BLaER1 treated with 17β-estradiol and CSF1 and Interleukin-3, amounts not matched to agents 10 nM and 100 nM (cell line): ENCODE measurements at regions not wholly inside any gene's neighbourhood (a gene's known extent, or its start where the extent isn't known, plus 50 kb on each side); places are given as distances from the start of the nearest gene placed in this dataset.

Source experiments
- H3K27ac ChIP-seq, 11 experiments: shearing (Covaris generic); formaldehyde crosslinking; 2 replicates each; pipeline ENCODE4 v1.8.1; 2022
- H3K27me3 ChIP-seq, 11 experiments: shearing (Covaris generic); formaldehyde crosslinking; 2 replicates each; pipeline ENCODE4 v1.8.1; 2022
- H3K36me3 ChIP-seq, 11 experiments: shearing (Covaris generic); formaldehyde crosslinking; 2 replicates each; pipeline ENCODE4 v1.8.1; 2022
- H3K4me1 ChIP-seq, 10 experiments: shearing (Covaris generic); formaldehyde crosslinking; 2 replicates each; pipeline ENCODE4 v1.8.1; 2022
- H3K4me2 ChIP-seq, 11 experiments: shearing (Covaris generic); formaldehyde crosslinking; 2 replicates each; pipeline ENCODE4 v1.8.1; 2022
- H3K4me3 ChIP-seq, 10 experiments: shearing (Covaris generic); formaldehyde crosslinking; 2 replicates each; pipeline ENCODE4 v1.8.1; 2022
- H3K9ac ChIP-seq, 11 experiments: shearing (Covaris generic); formaldehyde crosslinking; 2 replicates each; pipeline ENCODE4 v1.8.1; 2022
- H3K9me3 ChIP-seq, 11 experiments: shearing (Covaris generic); formaldehyde crosslinking; replicated peaks in 1 of 11; 2 replicates each; pipeline ENCODE4 v1.8.1; 2022
- H4K20me1 ChIP-seq, 11 experiments: shearing (Covaris generic); formaldehyde crosslinking; 2 replicates each; pipeline ENCODE4 v1.8.1; 2022
- Cebpa-rat ChIP-seq, 11 experiments: shearing (Covaris generic); IDR thresholded peaks; 2 replicates each; pipeline ENCODE4 v1.8.1; 2022

DNA sequence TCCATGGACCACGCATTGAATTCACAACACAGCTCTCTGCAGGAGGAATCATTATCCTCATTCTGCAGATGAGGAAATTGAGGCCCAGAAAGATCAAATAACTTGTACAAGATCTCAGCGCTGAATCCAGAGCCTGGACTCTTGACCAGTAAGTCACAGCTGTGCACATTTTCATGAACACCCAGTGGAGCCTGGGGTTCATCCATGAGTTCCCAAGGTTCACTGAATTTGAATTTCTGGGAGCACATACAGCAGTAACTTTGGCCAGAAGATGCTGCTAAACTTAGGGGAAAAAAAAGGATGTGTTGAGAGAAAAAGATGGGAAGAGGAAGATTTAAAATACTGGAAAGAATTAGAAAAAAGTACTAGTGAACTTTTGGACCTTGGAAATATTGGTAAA, 218.7 kb upstream of the PPARGC1A start:
- Histone ChIP-seq H3K4me2 (no peak overlapping the region), H3K9ac (no peak overlapping the region), H4K20me1 (no peaks in the 10 kb centered on the region), H3K27ac (no peak overlapping the region), H3K36me3 (no peaks in the 10 kb centered on the region), H3K9me3 (peaks cover 0 to 3% (median 0%) of the 10 kb centered on the region in 11 experiments; a peak in 1 of 22 replicates), H3K27me3 (no peaks in the 10 kb centered on the region), H3K4me1 (peaks cover 0 to 18% (median 2%) of the 10 kb centered on the region in 10 experiments; a peak in 7 of 20 replicates), H3K4me3 (no peak overlapping the region)
- TF ChIP-seq Cebpa-rat (IDR thresholded peaks at IDR 0.05), result no peak

DNA sequence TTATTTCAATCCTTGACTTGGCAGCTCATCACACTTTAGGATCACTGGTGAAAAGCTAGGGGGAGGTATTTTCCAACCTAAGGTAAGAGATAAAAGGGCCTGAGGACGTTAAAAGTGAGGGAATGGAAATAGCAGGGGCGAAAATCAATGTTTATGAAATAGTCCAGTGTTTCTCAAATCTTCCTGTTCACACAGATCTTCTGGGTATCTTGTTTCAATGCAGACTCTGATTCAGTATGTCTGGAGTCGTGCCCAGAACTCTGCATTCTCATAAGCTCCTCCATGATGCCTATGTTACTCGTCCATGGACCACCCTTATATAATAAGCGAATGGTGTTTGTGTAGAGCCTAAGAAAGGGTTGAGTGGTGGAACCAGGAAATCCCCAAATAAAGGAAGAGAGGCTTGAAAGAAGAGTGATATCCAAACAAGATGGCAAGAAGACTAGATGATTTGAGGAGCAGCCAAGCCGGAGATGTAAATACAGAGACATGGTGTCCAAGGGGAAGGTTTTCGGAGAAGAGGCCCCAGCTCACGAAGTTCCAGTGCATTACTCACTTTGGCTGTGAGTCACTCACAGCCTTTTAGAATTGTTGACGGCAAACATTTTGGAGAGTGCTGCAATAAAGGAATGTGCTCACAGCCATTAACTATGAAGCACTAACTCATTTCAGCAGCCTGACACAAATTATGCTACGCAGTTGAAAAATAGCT, 215.6 kb upstream of the PPARGC1A start:
- H3K4me3 ChIP-seq, result no peak overlapping the region
- no peaks in the 10 kb centered on the region for H4K20me1 ChIP-seq
- H3K4me2 ChIP-seq, result no peak overlapping the region
- H3K9me3 ChIP-seq, result no peaks in the 10 kb centered on the region
- no peak overlapping the region for H3K9ac ChIP-seq
- no peak for TF ChIP-seq Cebpa-rat (IDR thresholded peaks at IDR 0.05)
- H3K27ac ChIP-seq, result no peak overlapping the region
- peaks cover 0 to 23% (median 4%) of the 10 kb centered on the region in 10 experiments; a peak in 7 of 20 replicates for H3K4me1 ChIP-seq
- H3K36me3 ChIP-seq, result no peaks in the 10 kb centered on the region
- H3K27me3 ChIP-seq, result no peaks in the 10 kb centered on the region

DNA sequence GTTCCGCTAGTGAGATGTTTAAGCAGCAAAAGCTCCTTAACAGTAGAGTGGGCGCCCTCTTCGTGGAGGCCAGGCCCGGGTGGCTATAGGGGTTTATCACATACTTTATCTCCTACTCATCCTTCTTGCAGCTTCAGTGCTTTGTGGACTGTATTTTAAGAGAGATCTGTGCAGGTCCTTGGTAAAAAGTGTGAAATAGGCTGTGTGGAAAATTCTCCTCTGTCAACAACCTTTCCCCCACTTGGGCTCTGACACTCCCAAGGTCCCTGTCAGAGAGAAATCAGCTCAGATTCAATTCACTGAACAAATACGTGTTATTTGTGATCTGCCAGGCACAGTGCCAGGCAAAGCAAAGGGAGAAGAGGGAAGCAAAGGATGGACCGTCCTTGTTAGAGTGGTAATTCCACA, 214.3 kb upstream of the PPARGC1A start:
- Histone ChIP-seq H3K4me2 (peak overlapping the region in 5 of 11 experiments; percentile 2 to 42 (median 23); a peak in 6 of 22 replicates), H4K20me1 (no peaks in the 10 kb centered on the region), H3K9me3 (no peaks in the 10 kb centered on the region)

DNA sequence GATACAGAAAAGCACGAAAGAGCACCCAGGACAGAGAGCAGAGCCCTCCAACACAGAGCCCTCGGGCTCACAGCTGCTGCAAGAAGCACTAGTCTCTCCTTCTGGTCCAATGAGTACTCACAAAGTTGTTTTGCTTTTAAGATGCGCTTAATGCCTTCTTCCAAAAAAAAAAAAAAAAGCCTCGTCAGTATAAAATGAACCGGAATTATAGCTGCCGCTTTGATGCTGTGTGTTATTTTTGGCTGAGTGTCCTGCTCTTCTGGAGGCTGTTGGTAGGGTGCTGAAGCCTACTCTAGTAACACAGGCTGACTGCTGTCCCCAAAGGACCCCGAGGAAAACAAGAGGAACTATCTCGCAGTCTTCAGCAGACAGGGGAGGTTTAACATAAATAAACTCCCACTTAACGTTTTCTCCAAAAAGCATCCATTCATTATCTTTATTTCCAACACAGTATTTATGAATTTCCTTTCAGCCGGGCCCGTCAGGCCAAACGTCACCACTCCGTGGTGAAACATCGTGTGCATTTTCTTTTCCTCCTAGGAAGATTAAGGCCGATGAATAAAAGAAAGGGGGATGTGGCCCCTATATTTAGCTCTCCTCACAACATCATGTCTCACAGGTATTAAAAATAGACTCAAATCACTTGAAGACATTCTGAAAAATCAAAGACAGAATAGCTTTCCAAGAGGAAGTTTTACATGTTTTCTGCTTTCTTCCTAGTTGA, 213.7 kb upstream of the PPARGC1A start:
- Histone ChIP-seq H3K9me3 (no peaks in the 10 kb centered on the region), H3K36me3 (no peaks in the 10 kb centered on the region), H3K4me3 (no peak overlapping the region), H3K27me3 (no peaks in the 10 kb centered on the region), H3K27ac (no peak overlapping the region), H3K4me2 (peak overlapping the region in 5 of 11 experiments; percentile 2 to 42 (median 23); a peak in 7 of 22 replicates), H3K9ac (no peak overlapping the region), H3K4me1 (peaks cover 0 to 13% (median 4%) of the 10 kb centered on the region in 10 experiments; a peak in 6 of 20 replicates), H4K20me1 (no peaks in the 10 kb centered on the region)
- TF ChIP-seq Cebpa-rat (IDR thresholded peaks at IDR 0.05), result no peak

More for the DNA sequence above, 214.3 kb upstream of the PPARGC1A start:
- Histone ChIP-seq H3K4me3 (no peak overlapping the region), H3K27ac (no peak overlapping the region), H3K9ac (no peak overlapping the region), H3K4me1 (peaks cover 0 to 13% (median 4%) of the 10 kb centered on the region in 10 experiments; a peak in 6 of 20 replicates), H3K27me3 (no peaks in the 10 kb centered on the region), H3K36me3 (no peaks in the 10 kb centered on the region)
- TF ChIP-seq Cebpa-rat (IDR thresholded peaks at IDR 0.05), result no peak

DNA sequence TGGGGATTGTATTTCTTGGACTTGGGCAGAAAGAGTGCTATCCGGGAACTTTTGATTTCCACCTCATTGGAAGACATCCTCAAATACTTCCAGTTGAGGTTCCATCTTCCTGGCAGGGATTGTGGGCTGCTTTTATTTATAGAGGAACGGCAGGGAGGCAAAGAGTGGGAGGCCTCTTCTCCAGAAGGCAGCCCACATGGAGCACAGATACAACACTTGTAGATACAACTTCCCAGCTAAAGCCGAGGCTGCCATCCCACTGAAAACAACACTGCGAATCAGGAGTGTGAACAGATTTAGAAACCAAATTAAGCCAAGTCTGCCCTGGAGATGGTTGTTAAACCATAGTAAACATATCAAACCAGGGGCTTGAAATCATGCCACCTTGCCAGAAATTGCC, 212.8 kb upstream of the PPARGC1A start:
- Histone ChIP-seq H4K20me1 (no peaks in the 10 kb centered on the region), H3K4me2 (0 out of 22 replicates have a peak overlapping the region, but pooled peaks of 1 of the 11 experiments have one; percentile 24), H3K36me3 (no peaks in the 10 kb centered on the region), H3K4me1 (peaks cover 0 to 13% (median 4%) of the 10 kb centered on the region in 10 experiments; a peak in 6 of 20 replicates), H3K9me3 (no peaks in the 10 kb centered on the region), H3K4me3 (no peak overlapping the region), H3K27ac (no peak overlapping the region), H3K9ac (no peak overlapping the region), H3K27me3 (no peaks in the 10 kb centered on the region)
- TF ChIP-seq Cebpa-rat (IDR thresholded peaks at IDR 0.05), result no peak

DNA sequence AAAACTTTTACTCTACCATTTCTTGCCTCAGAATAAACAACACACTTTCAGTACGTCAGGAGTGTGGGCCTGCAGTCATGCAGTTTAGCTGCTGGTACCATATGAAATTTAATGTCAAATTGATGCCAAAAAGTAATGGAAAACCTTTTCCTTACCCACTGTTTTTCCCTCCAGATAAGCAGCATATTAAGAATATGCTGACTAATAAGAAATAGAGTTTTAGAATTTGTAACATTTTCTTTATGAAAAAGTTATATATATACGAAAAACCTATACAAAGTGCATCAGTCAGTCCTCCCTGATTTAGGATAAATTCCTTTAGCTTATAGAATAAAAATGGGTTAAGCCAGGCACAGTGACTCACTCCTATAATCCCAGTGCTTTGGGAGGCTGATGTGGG, 206.8 kb upstream of the PPARGC1A start:
- Histone ChIP-seq H3K27ac (no peak overlapping the region), H3K9ac (no peak overlapping the region), H4K20me1 (no peaks in the 10 kb centered on the region), H3K4me3 (no peak overlapping the region), H3K27me3 (no peaks in the 10 kb centered on the region), H3K9me3 (peaks cover 0 to 6% (median 0%) of the 10 kb centered on the region in 11 experiments; a peak in 1 of 22 replicates), H3K4me2 (no peak overlapping the region), H3K36me3 (no peaks in the 10 kb centered on the region), H3K4me1 (no peaks in the 10 kb centered on the region)
- no peak for TF ChIP-seq Cebpa-rat (IDR thresholded peaks at IDR 0.05)

DNA sequence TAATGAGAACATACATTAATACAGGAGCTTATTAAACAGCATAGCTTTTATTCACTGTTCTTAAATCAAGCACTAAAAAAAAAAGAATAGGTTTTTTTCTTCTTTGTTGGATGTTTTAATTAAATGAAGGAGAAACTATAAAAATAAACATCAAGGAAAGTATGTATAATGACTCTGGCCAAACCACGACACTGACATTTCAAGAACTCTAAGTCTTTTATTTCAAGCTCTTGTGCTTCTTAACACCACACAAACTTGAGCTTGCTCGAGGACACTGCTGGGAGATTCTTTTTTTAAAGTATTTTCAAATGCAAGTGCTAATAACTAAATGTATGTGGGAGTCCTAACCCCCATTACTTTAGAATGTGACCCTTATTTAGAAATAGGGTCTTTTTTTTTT, 204.9 kb upstream of the PPARGC1A start:
- Histone ChIP-seq H3K9ac (no peak overlapping the region), H3K9me3 (peaks cover 0 to 6% (median 0%) of the 10 kb centered on the region in 11 experiments; a peak in 1 of 22 replicates), H3K4me1 (no peaks in the 10 kb centered on the region), H3K27ac (no peak overlapping the region), H3K4me3 (no peak overlapping the region), H3K4me2 (no peak overlapping the region), H3K27me3 (no peaks in the 10 kb centered on the region), H3K36me3 (no peaks in the 10 kb centered on the region), H4K20me1 (no peaks in the 10 kb centered on the region)
- TF ChIP-seq Cebpa-rat (IDR thresholded peaks at IDR 0.05), result no peak

DNA sequence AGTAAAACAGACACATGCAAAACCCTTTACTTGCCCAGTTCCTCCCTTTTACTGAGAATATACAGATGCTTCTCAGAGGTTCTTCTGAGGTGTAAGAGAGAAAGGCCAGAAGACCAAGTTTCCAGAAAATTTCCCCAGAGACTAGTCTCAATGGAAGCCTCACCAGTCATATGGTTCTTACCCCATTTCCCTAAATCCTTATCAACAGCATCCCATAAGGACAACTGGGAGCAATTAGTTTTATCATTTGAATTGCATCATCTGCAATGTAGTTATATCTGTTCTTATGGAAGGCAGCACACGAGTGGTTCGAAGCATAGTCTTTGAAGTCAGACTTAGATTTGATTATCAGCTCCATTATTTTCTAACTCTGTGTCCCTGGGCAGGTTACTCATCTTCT, 203.6 kb upstream of the PPARGC1A start:
- Histone ChIP-seq H4K20me1 (no peaks in the 10 kb centered on the region), H3K27ac (no peak overlapping the region), H3K27me3 (no peaks in the 10 kb centered on the region), H3K9me3 (peaks cover 0 to 6% (median 0%) of the 10 kb centered on the region in 11 experiments; a peak in 1 of 22 replicates), H3K4me2 (no peak overlapping the region), H3K4me1 (no peaks in the 10 kb centered on the region), H3K4me3 (no peak overlapping the region), H3K9ac (no peak overlapping the region), H3K36me3 (no peaks in the 10 kb centered on the region)
- no peak for TF ChIP-seq Cebpa-rat (IDR thresholded peaks at IDR 0.05)

DNA sequence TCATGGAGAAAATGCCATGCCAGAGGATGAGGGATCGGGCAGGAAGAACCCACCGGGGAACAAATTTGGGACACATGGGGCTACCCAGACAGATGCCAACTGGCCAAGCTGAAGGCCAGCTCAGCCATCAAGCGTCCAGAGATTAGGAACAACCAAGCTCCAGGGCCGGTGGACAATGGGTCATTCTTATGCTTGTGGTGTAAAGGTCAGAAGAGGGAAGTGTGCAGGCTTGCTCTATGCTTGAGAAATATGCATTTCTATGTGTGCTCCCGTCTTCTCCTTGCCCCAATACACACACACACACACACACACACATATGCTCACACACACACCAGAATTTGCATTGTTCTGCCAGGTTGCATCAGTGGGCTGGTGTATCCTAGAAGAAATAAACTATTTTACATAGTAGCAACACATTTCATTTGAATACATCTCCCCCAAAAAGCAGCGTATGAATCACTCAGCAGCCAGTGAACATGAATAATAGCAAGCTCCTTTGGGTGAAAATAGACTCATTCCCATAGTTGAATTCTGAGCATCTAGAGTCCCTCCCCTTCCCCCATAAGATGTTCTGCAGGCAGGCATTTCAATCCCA, 201.9 kb upstream of the PPARGC1A start:
- H3K4me1 ChIP-seq, result no peaks in the 10 kb centered on the region
- TF ChIP-seq Cebpa-rat (IDR thresholded peaks at IDR 0.05), result no peak
- no peak overlapping the region for H3K27ac ChIP-seq
- no peaks in the 10 kb centered on the region for H3K36me3 ChIP-seq
- H3K9me3 ChIP-seq, result peaks cover 0 to 6% (median 0%) of the 10 kb centered on the region in 11 experiments; a peak in 1 of 22 replicates
- H4K20me1 ChIP-seq, result no peaks in the 10 kb centered on the region
- H3K4me3 ChIP-seq, result no peak overlapping the region
- H3K4me2 ChIP-seq, result no peak overlapping the region
- no peaks in the 10 kb centered on the region for H3K27me3 ChIP-seq
- no peak overlapping the region for H3K9ac ChIP-seq
